CD4-positive, alpha-beta T cell (primary cell): ENCODE measurements at regions not wholly inside any gene's neighbourhood (a gene's known extent, or its start where the extent isn't known, plus 50 kb on each side); places are given as distances from the start of the nearest gene placed in this dataset.

Source experiments
- ATAC-seq: fragments of 200-7000 bp; cut with Tn5 transposase; one replicate; pipeline ENCODE4 v1.10.0; 2022; ENCODE audit warnings: mild to moderate bottlenecking; ENCODE audit not compliant: poor library complexity
- CTCF ChIA-PET: fragments of 350-600 bp; sonication (Branson Sonifier 250); formaldehyde crosslinking; loops from one replicate; lab custom pipeline; 2021; ENCODE audit warnings: antibody characterized with exemption, inconsistent platforms; lab: Charles Lee
- POLR2A ChIA-PET: fragments of 350-600 bp; sonication (Branson Sonifier 250); formaldehyde crosslinking; loops from one replicate; lab custom pipeline; 2021; ENCODE audit warnings: antibody characterized with exemption, inconsistent platforms; lab: Charles Lee
- DNase-seq, 14 experiments: peaks; one replicate each; pipeline ENCODE4 v3.0.0-alpha.2; 2013 to 2020; ENCODE audit warnings: mixed read lengths in 2 of 14
- H3K27ac ChIP-seq, 2 donors: one replicate each; pipeline versions ENCODE4 v1.5.1 to v1.7.0; 2013; ENCODE audit warnings: low read length in 2 of 2, low read depth in 1 of 2, mild to moderate bottlenecking in 1 of 2
- H3K27me3 ChIP-seq, 2 experiments: 1 replicate in 1 of 2; 2 replicates in 1 of 2; pipeline versions ENCODE4 v1.6.1 to v1.7.0; 2013; ENCODE audit warnings: low read length in 2 of 2, control low read depth in 1 of 2, mild to moderate bottlenecking in 1 of 2, moderate library complexity in 1 of 2; ENCODE audit not compliant: insufficient read depth in 2 of 2, control insufficient read depth in 1 of 2
- H3K36me3 ChIP-seq: one replicate; pipeline ENCODE4 v1.6.1; 2013; ENCODE audit warnings: low read length, control low read depth; ENCODE audit not compliant: insufficient read depth
- H3K4me1 ChIP-seq: one replicate; pipeline ENCODE4 v1.6.1; 2013; ENCODE audit warnings: low read length, control low read depth; ENCODE audit not compliant: insufficient read depth
- H3K4me3 ChIP-seq: one replicate; pipeline ENCODE4 v1.5.1; 2013; ENCODE audit warnings: mild to moderate bottlenecking, low read length, moderate library complexity
- H3K9me3 ChIP-seq, 2 experiments: 1 replicate in 1 of 2; 2 replicates in 1 of 2; pipeline versions ENCODE4 v1.6.1 to v1.7.0; 2013; ENCODE audit warnings: low read length in 2 of 2, mild to moderate bottlenecking in 2 of 2, control low read depth in 1 of 2, moderate library complexity in 1 of 2; ENCODE audit not compliant: control insufficient read depth in 1 of 2, insufficient read depth in 1 of 2
- H3K27ac Mint-ChIP-seq: one replicate; pipeline ENCODE4 v1.8.0; 2020; ENCODE audit warnings: mixed read lengths
- H3K27me3 Mint-ChIP-seq: one replicate; pipeline ENCODE4 v1.8.0; 2021; ENCODE audit warnings: mixed read lengths
- H3K36me3 Mint-ChIP-seq: one replicate; pipeline ENCODE4 v1.8.0; 2021; ENCODE audit warnings: low read depth, mixed read lengths
- H3K4me1 Mint-ChIP-seq: one replicate; pipeline ENCODE4 v1.8.0; 2021; ENCODE audit warnings: low read depth, mixed read lengths
- H3K4me3 Mint-ChIP-seq: one replicate; pipeline ENCODE4 v1.8.0; 2020; ENCODE audit warnings: mild to moderate bottlenecking, mixed read lengths
- H3K9me3 Mint-ChIP-seq: one replicate; pipeline ENCODE4 v1.8.0; 2020; ENCODE audit warnings: mixed read lengths
- CTCF ChIP-seq: fragments of 200-600 bp; IDR thresholded peaks from one replicate; pipeline ENCODE4 v1.8.0; 2022; ENCODE audit warnings: antibody characterized with exemption, mild to moderate bottlenecking
- intact Hi-C, 2 experiments: fragments of 100-400 bp; cut with DNase I in 1 of 2; cut with micrococcal nuclease in 1 of 2; formaldehyde crosslinking; loops; one replicate each; pipeline versions ENCODE4 v1.15.1 to v1.9.0; 2023 to 2025; cut with DNase I, micrococcal nuclease

DNA sequence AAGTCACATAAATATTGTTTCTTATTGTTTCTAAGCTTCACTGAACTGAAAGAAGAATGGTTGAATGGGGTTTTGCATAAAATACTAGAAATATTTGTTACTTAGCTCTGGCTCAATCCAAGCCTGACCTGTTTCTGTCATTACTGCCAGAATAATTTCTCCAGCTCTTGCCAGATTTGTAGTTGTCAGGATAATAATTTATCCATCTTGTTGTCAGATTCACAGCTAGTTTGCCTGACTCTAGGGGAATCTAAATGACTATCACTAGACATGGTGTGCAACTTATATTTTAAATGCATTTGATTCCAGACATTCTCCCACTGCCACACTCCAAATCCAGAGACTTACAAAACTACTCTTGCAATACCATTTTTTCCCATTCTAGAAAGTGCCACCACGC, 422.7 kb downstream of the ZSWIM6 start:
- POLR2A ChIA-PET = no interaction called here
- no peak for ATAC-seq
- Mint-ChIP-seq H3K36me3 (no peaks in the 10 kb centered on the region), H3K4me3 (no peak overlapping the region), H3K27me3 (no peaks in the 10 kb centered on the region), H3K27ac (no peak overlapping the region), H3K4me1 (no peaks in the 10 kb centered on the region), H3K9me3 (no peaks in the 10 kb centered on the region)
- intact Hi-C loops = no loop called here
- DNase-seq = no peak
- CTCF ChIA-PET = no interaction called here
- Histone ChIP-seq H3K9me3 (no peaks in the 10 kb centered on the region), H3K4me3 (no peak overlapping the region), H3K36me3 (no peaks in the 10 kb centered on the region), H3K27ac (no peak overlapping the region), H3K4me1 (no peaks in the 10 kb centered on the region), H3K27me3 (no peaks in the 10 kb centered on the region)
- TF ChIP-seq CTCF = no peak

DNA sequence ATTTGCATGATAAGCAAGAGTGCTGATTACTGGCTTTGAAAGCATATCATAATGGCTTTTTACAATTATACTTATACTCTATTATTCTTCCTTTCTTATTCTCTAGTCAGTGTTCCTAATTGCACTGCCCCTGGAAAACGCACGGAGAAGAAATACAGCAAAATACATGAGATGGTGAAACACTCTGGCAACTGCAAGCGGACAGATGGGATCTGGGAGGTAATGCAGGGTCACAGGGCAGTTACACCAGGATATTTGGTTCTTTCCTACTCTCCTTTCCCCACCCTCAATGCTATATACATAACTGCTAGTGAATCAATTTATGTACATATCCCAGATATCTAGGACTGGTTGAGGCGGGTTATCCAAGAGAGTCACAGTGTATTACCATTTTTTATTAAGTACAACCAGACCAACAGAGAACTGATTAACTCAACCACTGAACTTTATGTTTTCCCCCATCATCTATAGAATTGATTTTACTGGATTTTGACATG, 423.7 kb downstream of the ZSWIM6 start:
- ATAC-seq (no peak), DNase-seq (no peak)
- POLR2A ChIA-PET = no interaction called here
- CTCF ChIA-PET = no interaction called here
- no peak overlapping the region for H3K27ac ChIP-seq
- H3K9me3 ChIP-seq = no peaks in the 10 kb centered on the region
- TF ChIP-seq CTCF = no peak
- H3K27me3 Mint-ChIP-seq = no peaks in the 10 kb centered on the region
- no peaks in the 10 kb centered on the region for H3K4me1 Mint-ChIP-seq
- intact Hi-C loops = no loop called here
- no peaks in the 10 kb centered on the region for H3K36me3 Mint-ChIP-seq
- H3K27me3 ChIP-seq = no peaks in the 10 kb centered on the region
- H3K9me3 Mint-ChIP-seq = no peaks in the 10 kb centered on the region
- H3K4me3 Mint-ChIP-seq = no peak overlapping the region
- no peak overlapping the region for H3K4me3 ChIP-seq
- no peak overlapping the region for H3K27ac Mint-ChIP-seq
- H3K4me1 ChIP-seq = no peaks in the 10 kb centered on the region
- H3K36me3 ChIP-seq = no peaks in the 10 kb centered on the region

DNA sequence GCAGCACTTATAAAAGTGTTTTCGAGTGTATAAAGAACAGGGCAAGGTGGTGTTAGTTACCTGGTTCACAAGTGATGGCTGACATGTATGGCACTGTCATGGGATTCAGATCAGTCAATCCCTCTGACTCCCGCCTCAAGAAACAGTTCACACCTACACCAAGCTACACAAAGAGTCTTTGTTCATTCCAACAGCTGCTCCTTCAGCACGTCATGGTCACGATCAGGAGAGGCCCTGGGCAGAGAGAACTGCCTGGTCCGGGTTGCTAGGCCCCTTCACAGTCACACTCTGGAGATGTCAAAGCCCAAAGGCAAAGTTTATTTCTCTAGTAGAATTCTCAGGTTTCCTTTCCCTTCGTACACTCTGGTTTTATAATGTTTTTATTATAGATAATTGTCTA, 426.7 kb downstream of the ZSWIM6 start:
- H3K4me3 ChIP-seq = no peak overlapping the region
- H3K27me3 ChIP-seq = no peaks in the 10 kb centered on the region
- Mint-ChIP-seq H3K4me1 (no peaks in the 10 kb centered on the region), H3K27ac (no peak overlapping the region), H3K4me3 (no peak overlapping the region), H3K36me3 (no peaks in the 10 kb centered on the region), H3K9me3 (peaks cover 4% of the 10 kb centered on the region), H3K27me3 (no peaks in the 10 kb centered on the region)
- no peak for TF ChIP-seq CTCF
- intact Hi-C loops = no loop called here
- H3K27ac ChIP-seq = no peak overlapping the region
- ChIA-PET CTCF (no interaction called here), POLR2A (no interaction called here)
- H3K4me1 ChIP-seq = no peaks in the 10 kb centered on the region
- H3K36me3 ChIP-seq = no peaks in the 10 kb centered on the region
- DNase-seq (no peak), ATAC-seq (no peak)
- H3K9me3 ChIP-seq = peaks cover 5 to 6% of the 10 kb centered on the region in 2 experiments
